Kidney (tissue), 13 donors: ENCODE measurements at regions not wholly inside any gene's neighbourhood (a gene's known extent, or its start where the extent isn't known, plus 50 kb on each side); places are given as distances from the start of the nearest gene placed in this dataset.
"Not testable (repeated sequence)": the region's sequence is repeated elsewhere in the genome, so short reads cannot be mapped to it uniquely, and the experiment has no call there.

Experiments
- DNase-seq, 5 donors: peaks; one replicate each; pipeline ENCODE4 v3.0.0-alpha.2; 2013 to 2020
- FAIRE-seq: peaks from 2 replicates; lab custom pipeline; 2012; peaks lifted over from hg19 to GRCh38; lab: Jason Lieb, UNC
- H3K27ac ChIP-seq, 2 donors: one replicate each; pipeline ENCODE4 v1.7.0; 2013; ENCODE audit warnings: low read depth in 2 of 2, low read length in 2 of 2, inconsistent platforms in 1 of 2
- H3K27me3 ChIP-seq: one replicate; pipeline ENCODE4 v1.7.1; 2013; ENCODE audit warnings: low read length, inconsistent platforms; ENCODE audit not compliant: control insufficient read depth, insufficient read depth
- H3K36me3 ChIP-seq, 3 donors: one replicate each; pipeline versions ENCODE4 v1.7.0 to v1.7.1; 2013; ENCODE audit warnings: low read length in 3 of 3, control low read depth in 1 of 3, inconsistent platforms in 1 of 3; ENCODE audit not compliant: insufficient read depth in 3 of 3, control insufficient read depth in 2 of 3
- H3K4me1 ChIP-seq, 3 donors: one replicate each; pipeline versions ENCODE4 v1.7.0 to v1.7.1; 2013; ENCODE audit warnings: low read length in 3 of 3, inconsistent platforms in 1 of 3, low read depth in 1 of 3; ENCODE audit not compliant: control insufficient read depth in 2 of 3, insufficient read depth in 2 of 3
- H3K4me3 ChIP-seq, 3 donors: one replicate each; pipeline versions ENCODE4 v1.7.0 to v1.8.1; 2013; ENCODE audit warnings: low read length in 3 of 3, control low read depth in 1 of 3, inconsistent platforms in 1 of 3
- H3K9ac ChIP-seq, 3 donors: one replicate each; pipeline versions ENCODE4 v1.7.0 to v1.7.1; 2013; ENCODE audit warnings: low read length in 3 of 3, control low read depth in 1 of 3, inconsistent platforms in 1 of 3
- H3K9me3 ChIP-seq, 3 donors: one replicate each; pipeline versions ENCODE4 v1.7.0 to v1.7.1; 2013; ENCODE audit warnings: low read length in 3 of 3, control low read depth in 1 of 3, inconsistent platforms in 1 of 3; ENCODE audit not compliant: control insufficient read depth in 2 of 3, insufficient read depth in 1 of 3
- CTCF ChIP-seq: IDR thresholded peaks from 3 replicates; pipeline ENCODE4 v1.5.1; 2012; ENCODE audit warnings: mild to moderate bottlenecking, moderate library complexity, borderline replicate concordance; ENCODE audit not compliant: insufficient read depth; ENCODE audit errors: extremely low read depth
- intact Hi-C: fragments of 100-400 bp; cut with DNase I; formaldehyde crosslinking; loops from one replicate; pipeline ENCODE4 v1.11.1; 2022
- donor health status: control.
- donor health status: control.
- donor health status: control.
- donor health status: control.
- donor health status: control.
- donor health status: DM: yes; HTN: yes; CAD: no.
- donor health status: Normal renal cell carcinoma (clear cell type).

DNA sequence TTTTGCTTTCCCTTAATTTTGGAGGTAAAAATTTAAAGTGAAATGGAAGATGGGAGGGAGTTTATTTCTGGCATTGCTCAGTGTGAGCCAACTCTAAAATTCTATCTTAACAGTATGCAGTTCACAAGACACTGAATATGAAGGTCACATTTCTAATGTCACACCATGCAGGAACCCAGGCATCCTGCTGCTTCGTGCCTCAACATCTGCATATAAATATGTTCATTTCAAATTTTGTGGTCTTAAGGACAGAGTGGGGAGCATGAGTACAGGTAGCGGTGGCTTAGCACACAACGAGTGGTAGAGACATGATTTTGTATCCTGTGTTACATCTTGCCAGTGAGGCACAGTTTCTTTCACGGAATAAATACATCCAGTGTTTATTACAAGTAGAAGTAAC lies 102.4 kb downstream of the ARL4C start:
- H3K9me3 ChIP-seq, result no peaks in the 10 kb centered on the region
- H3K27me3 ChIP-seq, result no peaks in the 10 kb centered on the region
- no peak overlapping the region for H3K27ac ChIP-seq
- H3K4me3 ChIP-seq, result no peak overlapping the region
- H3K4me1 ChIP-seq, result no peaks in the 10 kb centered on the region
- intact Hi-C loops, result no loop called here
- H3K9ac ChIP-seq, result no peak overlapping the region
- FAIRE-seq, result no peak
- no peak for TF ChIP-seq CTCF
- DNase-seq, result no peak
- H3K36me3 ChIP-seq, result no peaks in the 10 kb centered on the region

DNA sequence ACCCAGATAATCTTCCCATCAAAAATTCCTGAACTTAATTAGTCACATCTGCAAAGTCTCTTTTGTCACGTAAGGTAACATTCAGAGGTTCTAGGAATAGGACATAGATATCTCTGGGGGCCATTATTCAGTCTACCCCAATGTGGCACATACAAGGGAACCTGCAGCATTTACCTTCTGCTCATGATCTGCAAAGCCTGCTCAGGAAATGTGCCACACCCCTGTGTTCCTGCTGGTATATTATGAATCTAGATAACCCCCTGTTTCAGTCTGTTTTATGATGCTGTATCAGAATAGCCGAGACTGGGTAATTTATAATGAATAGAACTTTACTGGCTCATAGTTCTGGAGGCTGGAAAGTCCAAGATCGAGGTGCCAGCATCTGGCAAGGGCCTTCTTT lies 103.5 kb downstream of the ARL4C start:
- intact Hi-C loops, result no loop called here
- DNase-seq, result no peak
- H3K9ac ChIP-seq, result no peak overlapping the region
- no peaks in the 10 kb centered on the region for H3K27me3 ChIP-seq
- no peak for TF ChIP-seq CTCF
- H3K9me3 ChIP-seq, result no peaks in the 10 kb centered on the region
- no peak overlapping the region for H3K4me3 ChIP-seq
- no peaks in the 10 kb centered on the region for H3K36me3 ChIP-seq
- no peak overlapping the region for H3K27ac ChIP-seq
- FAIRE-seq, result no peak
- H3K4me1 ChIP-seq, result no peaks in the 10 kb centered on the region

DNA sequence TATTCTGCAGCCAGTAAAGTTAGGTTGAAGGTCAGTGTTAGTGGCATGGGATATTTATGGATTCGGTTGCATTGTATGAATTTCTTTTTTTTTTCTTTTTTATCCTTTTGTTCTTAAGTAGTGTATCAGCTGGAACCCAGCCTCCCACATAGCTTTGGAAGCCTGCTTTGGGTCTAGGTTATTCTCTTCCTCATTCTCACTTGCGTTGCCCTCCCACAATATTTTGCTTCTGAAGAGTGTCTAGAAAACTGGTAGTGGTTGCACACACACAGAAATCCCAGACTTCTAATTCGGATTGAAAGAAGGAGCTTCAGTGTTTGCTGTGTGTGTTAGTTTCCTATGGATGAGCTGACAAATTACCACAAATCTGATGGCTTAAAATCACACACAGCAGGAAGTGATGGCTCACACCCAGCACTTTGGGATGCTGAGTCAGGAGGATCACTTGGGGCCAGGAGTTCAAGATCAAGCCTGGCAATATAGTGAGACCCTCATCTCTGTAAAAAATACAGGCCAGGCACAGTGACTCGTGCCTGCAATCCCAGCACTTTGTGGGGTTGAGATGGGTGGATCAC lies 104.8 kb downstream of the ARL4C start:
- FAIRE-seq, result no peak
- no peaks in the 10 kb centered on the region for H3K27me3 ChIP-seq
- H3K36me3 ChIP-seq, result no peaks in the 10 kb centered on the region
- H3K4me3 ChIP-seq, result no peak overlapping the region
- no peak overlapping the region for H3K9ac ChIP-seq
- no peak for TF ChIP-seq CTCF
- H3K27ac ChIP-seq, result no peak overlapping the region
- intact Hi-C loops, result no loop called here
- no peaks in the 10 kb centered on the region for H3K9me3 ChIP-seq
- no peaks in the 10 kb centered on the region for H3K4me1 ChIP-seq
- DNase-seq, result no peak

DNA sequence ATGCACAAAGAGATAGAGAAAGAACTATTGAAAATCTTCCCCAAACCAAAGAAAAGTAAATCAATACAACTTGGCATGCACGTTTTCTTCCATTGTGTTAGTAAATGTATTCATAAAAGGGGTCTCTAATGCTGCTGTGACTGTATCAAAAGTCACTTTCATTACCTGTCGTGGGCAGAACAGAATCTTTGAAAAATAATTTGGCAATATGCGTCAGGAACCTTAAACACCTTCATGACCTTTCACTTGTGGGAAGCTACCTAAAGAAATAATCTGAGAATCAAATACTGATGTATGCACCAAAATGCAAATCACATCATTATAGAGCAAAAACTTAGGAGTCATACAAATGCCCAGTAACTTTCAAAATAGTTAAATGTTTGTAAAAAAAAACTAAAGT lies 105.3 kb downstream of the ARL4C start:
- Histone ChIP-seq H3K36me3 (no peaks in the 10 kb centered on the region), H3K27me3 (no peaks in the 10 kb centered on the region), H3K9ac (no peak overlapping the region), H3K27ac (no peak overlapping the region), H3K4me3 (no peak overlapping the region), H3K4me1 (no peaks in the 10 kb centered on the region), H3K9me3 (no peaks in the 10 kb centered on the region)
- FAIRE-seq, result no peak
- no peak for DNase-seq
- TF ChIP-seq CTCF, result no peak
- intact Hi-C loops, result no loop called here

DNA sequence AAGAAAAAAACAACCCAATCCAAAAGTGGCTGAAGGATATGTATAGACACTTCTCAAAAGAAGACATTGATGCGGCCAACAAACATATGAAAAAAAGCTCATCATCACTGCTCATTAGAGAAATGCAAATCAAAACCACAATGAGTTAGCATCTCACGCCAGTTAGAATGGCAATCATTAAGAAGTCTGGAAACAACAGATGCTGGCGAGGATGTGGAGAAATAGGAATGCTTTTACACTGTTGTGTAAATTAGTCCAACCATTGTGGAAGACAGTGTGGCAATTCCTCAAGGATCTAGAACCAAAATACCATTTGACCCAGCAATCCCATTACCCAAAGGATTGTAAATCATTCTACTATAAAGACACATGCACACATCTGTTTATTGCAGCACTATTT lies 107.2 kb downstream of the ARL4C start:
- DNase-seq, H3K4me1 ChIP-seq, H3K27me3 ChIP-seq, H3K4me3 ChIP-seq, H3K36me3 ChIP-seq, H3K27ac ChIP-seq, intact Hi-C loops, FAIRE-seq, H3K9ac ChIP-seq, H3K9me3 ChIP-seq: not testable (repeated sequence)
